Esophagus squamous epithelium (tissue), 4 donors: ENCODE measurements at regions not wholly inside any gene's neighbourhood (a gene's known extent, or its start where the extent isn't known, plus 50 kb on each side); places are given as distances from the start of the nearest gene placed in this dataset.
"Not testable (repeated sequence)": the region's sequence is repeated elsewhere in the genome, so short reads cannot be mapped to it uniquely, and the experiment has no call there.

ENCODE experiments used
- POLR2A ChIP-seq, 4 donors: fragments of 450-650 bp; IDR thresholded peaks; one replicate each; pipeline ENCODE4 v1.6.1; 2017; ENCODE audit warnings: antibody characterized with exemption in 4 of 4, mild to moderate bottlenecking in 4 of 4, moderate library complexity in 3 of 4
- TF ChIP-seq, protein P1 (sequence below), 6 experiments: fragments of 450-650 bp in 4 of 6; fragments of 200-600 bp in 2 of 6; sonication (generic) in 2 of 6; IDR thresholded peaks; one replicate each; pipeline ENCODE4 v1.5.1; 2016 to 2019; ENCODE audit warnings: antibody characterized with exemption in 6 of 6, mild to moderate bottlenecking in 4 of 6, moderate library complexity in 4 of 6

DNA sequence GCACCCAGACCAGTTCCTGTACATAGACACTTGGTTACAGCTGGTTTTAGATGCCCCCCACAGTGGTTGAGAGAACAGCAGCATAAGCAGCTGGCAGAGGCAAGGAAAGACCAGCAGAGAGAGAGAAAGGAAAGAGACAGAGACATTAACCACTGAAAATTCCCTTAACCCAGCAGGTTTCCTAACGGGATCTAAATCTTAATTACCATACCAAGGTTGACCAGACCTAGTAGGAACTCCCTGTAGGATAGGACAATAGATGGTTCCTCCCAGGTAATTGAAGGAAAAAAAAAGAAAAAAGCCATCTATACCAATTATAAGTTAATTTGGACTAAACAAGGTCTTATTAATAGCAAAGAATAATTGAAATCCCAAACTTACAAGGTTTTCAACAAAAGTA is 112.3 kb upstream of the PPM1J start:
- TF ChIP-seq, protein P1, sequence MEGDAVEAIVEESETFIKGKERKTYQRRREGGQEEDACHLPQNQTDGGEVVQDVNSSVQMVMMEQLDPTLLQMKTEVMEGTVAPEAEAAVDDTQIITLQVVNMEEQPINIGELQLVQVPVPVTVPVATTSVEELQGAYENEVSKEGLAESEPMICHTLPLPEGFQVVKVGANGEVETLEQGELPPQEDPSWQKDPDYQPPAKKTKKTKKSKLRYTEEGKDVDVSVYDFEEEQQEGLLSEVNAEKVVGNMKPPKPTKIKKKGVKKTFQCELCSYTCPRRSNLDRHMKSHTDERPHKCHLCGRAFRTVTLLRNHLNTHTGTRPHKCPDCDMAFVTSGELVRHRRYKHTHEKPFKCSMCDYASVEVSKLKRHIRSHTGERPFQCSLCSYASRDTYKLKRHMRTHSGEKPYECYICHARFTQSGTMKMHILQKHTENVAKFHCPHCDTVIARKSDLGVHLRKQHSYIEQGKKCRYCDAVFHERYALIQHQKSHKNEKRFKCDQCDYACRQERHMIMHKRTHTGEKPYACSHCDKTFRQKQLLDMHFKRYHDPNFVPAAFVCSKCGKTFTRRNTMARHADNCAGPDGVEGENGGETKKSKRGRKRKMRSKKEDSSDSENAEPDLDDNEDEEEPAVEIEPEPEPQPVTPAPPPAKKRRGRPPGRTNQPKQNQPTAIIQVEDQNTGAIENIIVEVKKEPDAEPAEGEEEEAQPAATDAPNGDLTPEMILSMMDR (IDR thresholded peaks at IDR 0.05): not testable (repeated sequence)
- not testable (repeated sequence) for TF ChIP-seq POLR2A (IDR thresholded peaks at IDR 0.05)
